GM12865 (cell line): ENCODE measurements at regions not wholly inside any gene's neighbourhood (a gene's known extent, or its start where the extent isn't known, plus 50 kb on each side); places are given as distances from the start of the nearest gene placed in this dataset.

Source experiments
- DNase-seq: peaks from one replicate; pipeline ENCODE4 v3.0.0; 2010; ENCODE audit warnings: low read depth
- H3K4me3 ChIP-seq: 2 replicates; pipeline ENCODE4 v1.5.1; 2011; ENCODE audit warnings: mild to moderate bottlenecking, low read depth, low read length, control low read depth
- CTCF ChIP-seq: IDR thresholded peaks from 2 replicates; pipeline ENCODE4 v1.5.1; 2011; ENCODE audit warnings: low read length, control low read depth, low read depth, inconsistent platforms; ENCODE audit not compliant: insufficient read depth; ENCODE audit errors: missing control alignments

GRCh38 chr6:91271807-91272206 lies 684.9 kb upstream of the MAP3K7 start:
- TF ChIP-seq CTCF = no peak
- no peak overlapping the region for H3K4me3 ChIP-seq

GRCh38 chr6:91268941-91269340 lies 682.1 kb upstream of the MAP3K7 start:
- DNase-seq = no peak
- no peak for TF ChIP-seq CTCF
- H3K4me3 ChIP-seq = no peak overlapping the region

More at GRCh38 chr6:91271807-91272206, 684.9 kb upstream of the MAP3K7 start:
- DNase-seq = no peak

- DNase-seq = no peak
- no peak overlapping the region for H3K4me3 ChIP-seq
- TF ChIP-seq CTCF = no peak
These were observed 680.4 kb upstream of the MAP3K7 start for GRCh38 chr6:91267246-91267645.

- no peak for TF ChIP-seq CTCF
- no peak overlapping the region for H3K4me3 ChIP-seq
- no peak for DNase-seq
These were observed 679.3 kb upstream of the MAP3K7 start for GRCh38 chr6:91266156-91266555.

GRCh38 chr6:91243436-91243835 lies 656.6 kb upstream of the MAP3K7 start:
- H3K4me3 ChIP-seq = no peak overlapping the region
- no peak for TF ChIP-seq CTCF
- no peak for DNase-seq

- H3K4me3 ChIP-seq = no peak overlapping the region
- TF ChIP-seq CTCF = no peak
- no peak for DNase-seq
These were observed 655.7 kb upstream of the MAP3K7 start for GRCh38 chr6:91242614-91242949.

GRCh38 chr6:91241946-91242613 lies 655.2 kb upstream of the MAP3K7 start:
- no peak overlapping the region for H3K4me3 ChIP-seq
- no peak for TF ChIP-seq CTCF
- DNase-seq = no peak
